ENCODE measurements at regions not wholly inside any gene's neighbourhood (a gene's known extent, or its start where the extent isn't known, plus 50 kb on each side); places are given as distances from the start of the nearest gene placed in this dataset.
A peak's percentile ranks its signal among the peaks of the same experiment; 100 is the strongest.
"Not testable (repeated sequence)": the region's sequence is repeated elsewhere in the genome, so short reads cannot be mapped to it uniquely, and the experiment has no call there.

DNA sequence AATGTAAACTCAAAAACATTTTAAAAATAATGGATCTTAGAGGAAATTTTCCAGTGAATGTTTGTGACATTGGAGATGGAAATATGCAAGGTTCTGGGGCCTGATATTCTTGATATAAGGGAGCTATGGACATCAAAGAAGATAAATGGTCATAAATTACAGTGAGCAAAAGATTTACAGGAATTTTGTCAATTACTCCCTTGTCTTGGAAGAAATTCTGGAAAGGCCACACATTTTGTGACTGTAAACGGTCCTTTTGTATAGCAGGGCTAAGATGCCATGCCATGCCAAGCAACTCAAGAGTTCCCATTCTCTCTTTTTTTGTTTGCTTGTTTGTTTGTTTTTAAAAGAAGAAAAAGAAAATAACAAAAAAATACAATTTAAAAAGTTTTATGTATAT lies 1186.2 kb upstream of the CITED2 start:
- DNase-seq, result no peak

DNA sequence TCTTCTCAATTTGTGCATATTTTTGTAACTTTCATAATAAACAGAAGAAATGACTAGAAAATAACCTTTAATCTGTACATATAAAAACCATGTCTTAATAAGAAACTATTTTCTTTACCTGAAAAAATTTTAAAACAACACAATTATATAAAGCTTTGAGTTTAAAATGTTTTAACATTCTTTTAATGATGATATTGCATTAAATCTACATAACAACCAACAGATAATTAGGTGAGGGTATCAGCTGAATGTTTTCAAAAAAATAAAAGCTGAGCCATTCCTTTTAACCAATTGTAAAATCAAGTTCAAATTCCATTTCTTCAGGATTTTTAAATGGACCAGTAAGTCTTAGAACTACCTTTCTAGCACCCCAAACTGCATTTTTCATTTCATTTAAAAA lies 1185.0 kb upstream of the CITED2 start:
- no peak for DNase-seq

DNA sequence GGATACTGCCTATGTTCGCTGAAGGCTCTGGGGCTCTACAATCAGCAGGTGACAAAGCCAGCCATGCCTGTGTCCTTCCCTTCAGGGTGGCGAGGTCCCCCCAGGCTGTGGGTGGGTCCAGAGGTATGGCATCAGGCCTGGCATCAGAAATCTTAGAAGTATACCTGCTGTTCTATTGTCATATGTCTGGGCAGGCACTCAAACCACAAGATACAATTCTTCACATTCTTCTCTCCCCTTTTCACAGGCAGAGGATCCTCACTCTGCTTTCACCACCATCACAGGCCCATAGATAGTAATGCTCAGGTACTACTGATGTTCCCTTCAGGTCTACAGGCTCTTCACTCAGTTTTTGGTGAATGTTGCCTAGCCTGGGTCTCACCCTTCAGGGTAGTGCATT lies 1180.0 kb upstream of the CITED2 start:
- no peak for DNase-seq

DNA sequence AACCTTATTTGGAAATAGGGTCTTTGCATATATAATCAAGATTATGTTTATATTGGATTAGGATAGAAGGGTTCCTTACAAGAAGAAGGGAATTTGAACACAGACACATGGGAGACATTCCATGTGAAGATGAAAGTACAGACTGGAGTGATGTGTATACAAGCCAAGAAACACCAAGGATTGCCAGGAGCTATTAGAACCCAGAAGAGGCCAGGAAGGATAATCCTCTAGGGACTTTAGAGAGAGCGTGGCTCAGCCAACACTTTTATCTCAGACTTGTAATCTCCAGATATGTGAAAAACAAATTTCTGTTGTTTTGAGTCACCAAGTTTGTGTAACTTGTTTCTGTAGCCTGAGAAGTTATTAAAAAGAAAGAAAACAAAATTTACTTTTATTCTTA lies 1173.9 kb upstream of the CITED2 start:
- no peak for DNase-seq

DNA sequence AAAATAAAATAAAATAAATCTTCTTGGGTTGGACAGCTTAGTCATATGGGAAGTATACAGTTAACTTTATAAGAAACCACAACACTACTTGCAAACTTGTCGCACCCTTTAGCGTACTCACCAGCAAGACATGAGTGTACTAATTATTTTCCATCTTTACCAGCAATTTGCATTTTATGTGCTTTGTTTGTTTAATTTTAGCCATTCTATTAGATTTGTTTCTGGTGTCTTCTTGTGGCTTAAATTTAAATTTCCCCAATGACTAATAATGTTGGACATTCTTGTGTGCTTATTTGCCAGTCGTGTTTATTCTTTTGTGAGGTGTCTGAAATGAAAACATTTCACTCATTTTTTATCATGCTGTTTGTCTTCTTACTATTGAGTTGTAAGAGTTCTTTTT lies 1172.2 kb upstream of the CITED2 start:
- no peak for DNase-seq

DNA sequence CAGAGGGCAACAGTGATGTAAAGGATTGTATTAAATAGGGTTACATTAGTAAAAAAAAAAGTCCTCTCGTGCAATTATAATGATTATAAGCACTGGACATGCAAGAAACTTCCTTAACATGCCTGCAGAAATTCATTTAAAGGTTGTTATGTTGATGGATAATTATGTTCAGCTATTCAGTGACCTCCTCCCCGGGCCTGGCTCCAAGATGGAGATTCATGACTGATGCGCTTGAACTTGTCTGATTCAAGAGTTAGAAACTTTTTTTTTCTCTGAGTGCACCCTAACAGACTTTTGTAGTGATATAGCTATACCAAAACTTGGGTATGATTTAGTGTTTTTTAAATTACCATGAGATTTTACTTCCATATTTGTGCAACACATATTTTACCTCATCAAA lies 1170.0 kb upstream of the CITED2 start:
- no peak for DNase-seq

DNA sequence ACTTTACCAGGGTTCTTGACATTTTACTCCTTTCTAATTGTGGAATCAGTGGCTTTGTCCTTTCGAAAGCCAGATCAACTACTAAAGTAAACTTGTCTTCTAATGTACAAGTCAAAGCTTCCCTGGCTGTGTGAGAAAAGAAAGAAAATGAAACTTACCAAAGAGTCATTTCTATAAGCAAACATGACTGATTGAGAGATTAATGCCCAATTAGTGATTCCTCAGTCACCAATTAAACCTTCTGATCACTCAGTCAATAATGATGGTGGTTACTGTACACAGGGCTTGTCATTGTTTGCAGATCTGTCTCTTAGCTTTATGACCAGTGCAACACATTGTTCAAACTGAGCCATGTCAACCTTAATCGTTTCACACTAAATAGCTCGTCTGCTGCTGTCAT lies 1168.4 kb upstream of the CITED2 start:
- DNase-seq, result no peak

DNA sequence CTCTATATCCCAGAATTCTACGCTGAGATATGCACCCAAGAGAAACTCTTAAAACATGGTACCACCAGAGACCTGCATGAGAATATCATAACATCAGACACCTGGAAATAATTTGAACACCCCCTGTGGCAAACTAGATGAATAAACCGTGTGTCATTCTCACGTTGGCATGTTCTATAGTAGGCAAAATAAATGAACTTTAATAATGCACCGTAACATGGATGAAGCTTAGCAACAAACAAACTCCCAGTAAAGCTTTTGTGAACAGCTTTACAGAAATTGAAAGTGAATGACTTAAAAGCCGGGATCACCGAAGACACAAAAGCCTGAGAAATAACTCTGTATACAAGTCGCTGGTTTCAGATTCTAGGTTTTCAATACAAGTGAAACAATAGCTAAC lies 1166.8 kb upstream of the CITED2 start:
- DNase-seq, result no peak

DNA sequence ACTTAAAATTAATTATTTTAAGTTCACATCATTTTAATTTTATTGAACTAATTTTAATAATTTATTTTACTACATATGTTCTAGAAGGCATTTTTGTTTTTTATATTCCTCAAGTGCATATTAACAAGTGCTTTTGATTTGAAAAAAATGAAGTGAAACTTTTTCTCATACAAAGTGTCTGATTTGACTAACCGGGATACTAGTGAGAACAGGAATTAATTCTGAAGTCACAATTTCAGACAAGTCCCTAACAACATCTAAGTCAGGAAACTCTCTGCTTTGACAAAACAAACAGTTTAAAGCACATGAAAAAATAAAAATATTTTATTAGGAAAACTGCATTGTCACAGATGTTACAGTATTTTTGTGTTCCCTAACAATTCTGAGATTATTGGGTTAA lies 1166.3 kb upstream of the CITED2 start:
- no peak for DNase-seq

DNA sequence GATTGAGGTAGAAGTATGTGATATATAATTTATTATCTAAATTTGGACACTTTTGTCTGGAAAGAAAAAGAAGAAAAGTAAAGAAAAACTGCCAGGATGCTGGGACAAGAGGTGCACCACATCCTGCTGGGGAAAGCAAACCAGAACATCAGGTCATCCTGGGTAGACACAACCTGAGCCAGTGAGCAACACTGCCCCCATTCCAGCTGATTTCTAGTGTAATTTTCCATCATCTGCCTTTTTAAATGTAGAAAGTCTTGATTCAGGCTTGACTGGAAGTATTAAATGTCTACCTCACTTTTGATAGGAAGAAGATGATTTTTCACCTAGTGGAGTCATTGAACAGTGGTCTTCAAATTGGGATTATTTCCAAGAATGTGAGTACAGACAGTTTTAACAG lies 1164.5 kb upstream of the CITED2 start:
- DNase-seq, result no peak

DNA sequence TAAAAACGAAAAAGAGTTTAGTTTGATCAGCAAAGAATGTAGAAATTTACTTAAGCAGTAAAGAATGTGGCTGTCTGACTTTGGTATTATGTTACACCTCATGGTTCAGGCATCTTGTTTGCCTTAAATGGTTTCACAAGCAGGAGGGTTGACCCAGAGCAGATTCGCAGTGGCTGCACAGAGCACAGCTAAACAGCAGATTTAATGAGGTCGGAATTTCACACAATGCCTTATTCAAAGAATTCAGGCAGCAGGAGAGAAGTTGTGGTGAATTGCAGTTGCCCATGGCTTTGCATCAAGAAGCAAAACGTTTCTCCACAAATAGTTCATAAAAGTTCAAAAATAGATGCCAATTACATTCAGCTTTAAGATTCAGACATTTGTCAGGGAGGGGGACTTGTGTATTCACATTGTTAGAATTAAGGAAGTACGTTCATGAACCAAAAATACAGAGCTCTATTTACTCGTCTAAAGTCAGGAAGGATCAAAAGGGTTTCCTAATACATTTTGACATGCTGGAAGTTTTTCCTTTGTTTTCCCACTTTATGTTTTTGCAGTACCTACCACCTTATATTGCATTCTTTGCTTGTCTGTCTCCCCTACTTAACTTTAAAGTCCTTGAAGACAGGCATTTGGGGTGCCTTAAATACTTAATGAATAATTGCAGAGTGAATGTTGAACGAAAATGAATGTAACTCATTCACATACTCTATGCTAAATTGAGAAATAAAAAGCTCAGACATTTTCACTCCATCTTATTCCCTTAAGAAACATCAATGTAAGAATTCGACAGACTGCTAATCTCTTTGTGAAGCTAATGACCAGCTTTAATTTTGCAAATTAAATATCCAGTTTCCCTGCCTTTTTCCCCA lies 1163.6 kb upstream of the CITED2 start:
- DNase-seq, result peak; percentile 4

DNA sequence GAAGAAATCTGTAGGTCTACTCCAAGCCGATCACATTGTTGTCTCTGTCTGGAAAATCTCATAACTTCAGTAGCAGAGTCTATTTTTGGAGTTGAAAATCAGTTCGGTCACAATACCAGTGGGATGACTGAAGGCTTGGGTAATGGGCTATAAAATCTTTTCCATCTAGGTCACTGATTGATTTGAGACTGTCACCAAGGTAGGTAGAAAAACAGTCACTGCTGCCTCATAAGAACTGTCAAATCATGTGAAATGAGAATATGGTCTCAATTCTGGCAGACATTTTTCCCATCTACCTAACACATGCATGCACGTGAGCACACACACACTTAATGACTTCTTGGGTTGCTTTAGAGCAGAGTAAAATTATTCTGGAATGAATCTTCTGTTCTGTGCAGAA lies 1162.8 kb upstream of the CITED2 start:
- no peak for DNase-seq

DNA sequence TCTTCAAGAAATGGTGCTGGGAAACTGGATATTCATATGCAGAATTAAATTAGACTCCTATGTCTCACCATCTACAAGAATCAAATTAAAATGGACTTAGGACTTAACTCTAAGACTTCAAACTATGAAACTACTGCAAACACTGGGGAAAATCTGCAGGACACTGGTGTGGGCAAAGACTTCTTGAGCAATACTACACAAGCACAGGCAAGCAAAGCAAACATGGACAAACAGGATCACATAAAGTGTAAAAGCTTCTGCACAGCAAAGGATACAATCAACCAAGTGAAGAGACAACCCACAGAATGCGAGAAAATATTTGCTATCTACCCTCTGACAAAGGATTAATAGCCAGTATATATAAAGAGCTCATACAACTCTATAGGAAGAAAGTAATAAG lies 1161.1 kb upstream of the CITED2 start:
- DNase-seq, result no peak

DNA sequence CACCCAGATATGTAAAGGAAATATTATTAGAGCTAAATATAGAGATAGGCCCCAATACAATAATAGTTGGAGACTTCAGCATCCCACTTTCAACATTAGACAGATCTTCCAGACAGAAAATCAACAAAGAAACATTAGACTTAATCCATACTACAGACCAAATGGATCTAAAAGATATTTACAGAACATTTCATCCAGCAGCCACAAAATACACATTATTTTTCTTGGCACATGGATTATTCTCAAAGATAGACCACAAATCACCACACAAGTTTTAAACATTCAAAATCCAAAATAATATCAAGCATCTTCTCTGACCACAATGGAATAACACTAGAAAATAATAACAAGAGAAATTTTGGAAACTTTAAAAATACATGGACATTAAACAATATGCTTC lies 1159.1 kb upstream of the CITED2 start:
- DNase-seq, result no peak

DNA sequence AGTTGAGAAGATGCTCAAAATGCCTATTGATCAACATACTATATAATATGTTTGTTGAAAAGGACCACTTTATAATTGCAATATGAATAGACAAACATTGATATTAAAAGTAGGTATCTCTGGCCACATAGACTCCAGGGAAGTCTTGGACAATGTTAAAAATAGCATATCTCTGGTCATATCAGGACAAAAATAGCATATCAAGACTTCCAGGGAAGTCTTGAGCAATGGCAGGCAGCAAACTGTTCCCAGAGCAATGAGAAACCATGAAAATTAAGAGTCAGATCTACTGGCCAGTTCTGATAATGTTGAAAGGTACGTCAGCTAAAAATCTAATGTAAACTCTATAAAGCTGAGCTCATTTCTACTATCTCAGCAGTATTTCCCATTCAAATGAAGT lies 1130.3 kb upstream of the CITED2 start:
- DNase-seq, result no peak

DNA sequence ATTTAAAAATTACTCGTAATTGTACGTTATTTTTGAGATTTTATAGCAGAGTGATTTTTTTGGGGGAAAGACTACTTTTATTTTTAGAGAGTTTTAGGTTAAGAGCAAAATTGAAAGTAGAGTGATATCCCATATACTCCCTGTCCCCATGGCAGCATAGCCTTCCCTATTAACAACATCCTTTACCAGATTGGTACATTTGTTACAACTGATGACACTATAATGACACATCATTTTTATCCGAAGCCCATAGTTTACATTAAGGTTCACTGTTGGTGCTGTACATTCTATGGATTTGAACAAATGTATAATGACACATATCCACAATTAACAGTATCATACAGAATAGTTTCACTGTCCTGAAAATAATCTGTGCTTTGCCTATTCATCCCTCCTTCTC lies 1126.4 kb upstream of the CITED2 start:
- no peak for DNase-seq

DNA sequence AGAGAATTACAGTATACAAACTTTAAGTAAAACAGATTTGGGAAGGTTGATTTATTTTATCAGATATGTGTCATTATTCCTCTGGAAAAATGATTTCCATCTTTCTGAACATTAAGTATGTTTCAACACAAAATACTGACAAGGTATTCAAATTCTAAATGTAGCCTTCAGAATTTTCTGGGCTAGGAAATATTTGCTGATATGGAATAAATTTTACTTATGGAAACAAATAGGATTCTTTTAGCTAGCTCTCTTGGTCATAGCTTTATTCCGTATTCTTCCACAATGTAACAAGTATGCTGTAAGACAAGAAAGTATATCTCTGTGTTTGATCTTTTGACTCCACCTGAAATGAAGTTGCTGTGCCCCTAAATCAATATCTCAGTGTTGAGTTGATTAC lies 1125.2 kb upstream of the CITED2 start:
- DNase-seq, result no peak

DNA sequence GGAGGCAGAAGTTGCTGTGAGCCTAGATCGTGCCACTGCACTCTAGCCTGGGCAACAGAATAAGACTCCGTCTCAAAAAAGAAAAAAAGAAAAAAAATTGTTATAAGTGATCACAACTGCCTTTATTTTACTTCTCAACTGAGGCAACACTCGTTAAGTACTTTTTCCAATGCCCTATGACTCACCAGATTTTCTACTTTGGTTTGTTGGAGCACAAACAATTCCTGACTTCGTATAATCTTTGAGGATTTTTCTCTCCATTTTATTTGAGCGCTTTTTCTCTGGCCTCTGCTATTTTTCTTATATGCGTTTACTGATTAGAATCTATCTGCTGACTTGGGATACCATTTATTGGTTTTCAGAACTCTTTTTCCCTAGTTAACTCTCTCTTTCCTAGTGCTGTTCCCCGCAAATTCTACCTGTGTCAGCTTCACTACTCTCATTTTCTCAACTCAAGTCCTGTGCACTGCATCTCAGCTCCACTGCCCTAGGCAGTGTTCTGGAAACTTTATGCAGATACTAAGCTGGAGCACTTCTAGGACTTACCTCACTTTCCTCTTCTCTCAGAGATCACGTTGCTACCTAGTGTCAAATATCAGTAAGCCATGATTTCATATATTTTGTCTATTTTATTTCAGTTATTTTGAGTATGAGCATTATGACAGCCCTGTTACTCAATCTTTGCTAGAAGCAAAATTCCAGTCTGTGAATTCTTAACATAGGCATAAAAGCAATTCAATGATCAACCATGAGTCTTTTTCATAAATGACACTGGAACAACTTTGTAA lies 1120.1 kb upstream of the CITED2 start:
- DNase-seq, result no peak

DNA sequence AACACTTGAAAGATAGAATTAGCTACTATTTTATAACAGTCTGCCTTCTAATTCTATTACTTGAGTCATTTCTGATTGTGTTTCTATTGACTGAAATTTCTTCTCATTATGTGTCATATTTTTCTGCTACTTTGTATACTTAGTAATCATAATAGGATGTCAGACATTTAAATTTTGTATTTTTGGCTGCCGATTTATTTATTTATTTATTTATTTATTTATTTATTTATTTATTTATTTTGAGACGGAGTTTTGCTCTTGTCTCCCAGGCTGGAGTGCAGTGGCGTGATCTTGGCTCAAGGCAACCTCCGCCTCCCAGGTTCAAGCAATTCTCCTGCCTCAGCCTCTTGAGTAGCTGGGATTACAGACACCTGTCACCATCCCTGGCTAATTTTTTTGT lies 1119.0 kb upstream of the CITED2 start:
- not testable (repeated sequence) for DNase-seq

DNA sequence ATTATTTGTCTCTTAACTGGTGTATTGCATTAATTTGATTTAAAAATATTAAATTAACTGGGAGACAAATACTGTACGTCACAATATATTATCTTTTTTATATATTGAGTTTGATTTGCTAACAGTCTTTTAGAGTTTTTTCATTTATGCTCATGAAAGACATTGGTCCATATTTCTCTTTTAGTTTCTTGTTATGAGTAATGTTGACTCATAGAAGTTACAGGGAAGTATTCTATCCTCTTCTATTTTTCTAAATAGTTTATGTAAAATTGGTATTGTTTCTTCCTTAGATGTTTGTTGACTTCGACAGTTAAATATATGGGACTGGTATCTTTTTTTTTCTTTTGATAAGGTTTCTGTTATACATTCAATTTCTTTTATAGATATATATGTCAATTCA lies 1115.6 kb upstream of the CITED2 start:
- no peak for DNase-seq

DNA sequence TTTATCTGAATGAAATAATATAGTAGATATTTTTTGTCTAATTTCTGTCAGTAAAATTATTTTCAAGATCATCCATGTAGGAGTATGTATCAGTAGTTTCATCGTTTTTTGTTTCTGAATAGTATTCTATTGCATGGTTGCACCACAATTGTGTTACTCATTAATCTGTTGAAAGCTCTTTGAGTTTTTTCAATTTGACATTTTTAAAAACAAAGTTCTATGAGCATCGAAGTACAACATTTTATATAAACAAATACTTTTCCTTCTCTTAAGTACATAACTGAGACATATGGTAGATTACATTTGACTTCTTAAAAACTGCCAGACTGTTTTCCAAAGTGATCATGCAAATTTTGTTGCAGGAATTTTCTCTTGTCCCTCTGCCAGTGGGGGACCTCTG lies 1113.1 kb upstream of the CITED2 start:
- DNase-seq, result no peak

DNA sequence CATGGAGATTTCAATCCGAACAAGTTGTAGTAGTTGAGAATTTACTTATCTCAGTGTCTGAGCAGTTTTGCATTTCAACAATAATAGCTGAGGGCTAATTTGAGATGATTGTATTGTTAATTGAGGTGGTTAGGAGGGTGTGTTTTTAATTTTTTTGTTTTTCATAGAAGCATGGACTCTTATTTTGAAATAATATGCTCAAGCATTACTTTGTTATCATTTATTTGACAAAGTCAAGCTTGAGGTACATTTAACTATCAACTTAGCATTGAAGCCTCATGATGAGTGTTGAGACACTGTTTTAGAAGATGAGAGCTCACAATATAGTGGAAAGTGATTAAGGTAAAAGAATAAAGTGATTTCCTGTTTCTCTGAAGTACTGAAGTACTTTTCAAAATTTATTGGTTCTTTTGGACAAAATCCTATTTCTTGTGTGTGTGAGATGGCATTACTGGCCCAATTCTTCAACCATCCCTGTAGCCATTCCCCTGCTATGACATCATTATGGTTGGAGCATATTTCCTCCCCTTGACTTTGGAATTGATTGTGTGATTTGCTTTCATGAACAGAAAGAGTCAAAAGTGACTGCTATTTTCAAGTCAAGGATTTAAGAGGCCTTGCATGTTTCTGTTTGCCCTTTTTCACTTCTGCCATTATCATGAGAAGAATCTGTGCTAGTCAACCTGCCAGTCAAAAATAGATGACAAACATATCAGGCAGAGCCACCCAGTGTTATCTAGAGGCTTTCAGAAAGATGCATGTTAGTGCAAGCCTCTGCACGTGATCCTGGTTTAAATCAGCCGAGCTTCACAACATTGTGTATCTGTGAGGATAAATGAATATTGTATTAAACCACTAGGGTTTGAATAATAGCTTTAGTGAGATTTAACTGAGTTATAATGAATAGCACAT lies 1112.3 kb upstream of the CITED2 start:
- no peak for DNase-seq

DNA sequence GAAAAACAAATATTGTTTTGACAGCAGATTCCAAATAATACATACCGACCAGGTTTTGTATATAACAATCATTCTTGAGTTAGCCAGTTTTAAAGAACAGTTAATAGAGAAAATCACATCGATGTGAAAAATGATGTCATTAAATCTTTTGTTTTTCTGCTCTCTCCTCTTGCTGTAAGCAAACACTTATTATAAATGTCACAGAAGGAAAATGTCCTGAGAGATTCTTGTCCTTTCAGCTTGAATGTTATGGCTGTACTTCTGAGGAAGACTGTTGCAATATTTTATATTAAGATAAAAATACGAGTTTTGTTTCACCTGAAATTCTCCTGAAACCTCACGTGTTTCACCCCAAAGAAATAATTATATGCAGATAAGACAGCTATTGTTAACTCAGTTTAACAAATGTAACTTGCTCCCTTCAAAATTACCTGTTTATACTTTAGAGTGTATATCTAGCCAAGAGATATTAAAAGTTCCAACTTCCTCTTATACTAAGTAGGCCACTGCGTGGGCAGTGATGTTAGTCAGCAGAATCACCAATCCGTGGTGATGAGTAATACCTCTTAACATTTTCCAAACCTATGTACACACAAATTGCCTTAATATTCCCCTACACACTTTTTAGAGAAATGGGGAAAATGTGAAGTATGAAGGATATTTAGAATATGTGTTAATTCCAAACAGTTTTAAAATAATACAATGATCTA lies 1111.4 kb upstream of the CITED2 start:
- DNase-seq, result no peak

Measured in midbrain (tissue), 1 donor.